SK-N-SH treated with all-trans-retinoic acid at 6 μM for 48 hours (cell line): ENCODE measurements at regions not wholly inside any gene's neighbourhood (a gene's known extent, or its start where the extent isn't known, plus 50 kb on each side); places are given as distances from the start of the nearest gene placed in this dataset.

Experiments used
- ATAC-seq: fragments of 200-7000 bp; cut with Tn5 transposase; 3 replicates; pipeline ENCODE4 v1.9.1; 2020; ENCODE audit warnings: mild to moderate bottlenecking, moderate library complexity
- ARNTL ChIP-seq: fragments of 450-650 bp; formaldehyde crosslinking; IDR thresholded peaks from 2 replicates; pipeline ENCODE4 v1.5.0; 2020; ENCODE audit warnings: low read depth, mild to moderate bottlenecking, moderate library complexity, borderline replicate concordance
- BACH2 ChIP-seq: fragments of 250-450 bp; sonication (Bioruptor Pico); IDR thresholded peaks from 2 replicates; pipeline ENCODE4 v1.9.0; 2021; ENCODE audit warnings: mild to moderate bottlenecking, borderline replicate concordance
- CSDC2 ChIP-seq: fragments of 250-450 bp; sonication (Bioruptor Pico); IDR thresholded peaks from 2 replicates; pipeline ENCODE4 v1.5.0; 2020; ENCODE audit warnings: mild to moderate bottlenecking, moderate library complexity
- ESRRG ChIP-seq: fragments of 250-450 bp; sonication (Bioruptor Pico); IDR thresholded peaks from 2 replicates; pipeline ENCODE4 v1.6.1; 2021; ENCODE audit warnings: mild to moderate bottlenecking
- GLIS3 ChIP-seq: fragments of 250-450 bp; sonication (Bioruptor Pico); IDR thresholded peaks from 2 replicates; pipeline ENCODE4 v1.5.0; 2020; ENCODE audit warnings: mild to moderate bottlenecking, moderate library complexity
- ISL1 ChIP-seq: fragments of 250-450 bp; sonication (Bioruptor Pico); IDR thresholded peaks from 2 replicates; pipeline ENCODE4 v2.1.2; 2022; ENCODE audit warnings: mild to moderate bottlenecking, moderate library complexity
- OSR1 ChIP-seq: fragments of 250-450 bp; sonication (Bioruptor Pico); IDR thresholded peaks from 2 replicates; pipeline ENCODE4 v1.8.0; 2022; ENCODE audit warnings: moderate library complexity, mild to moderate bottlenecking, inconsistent platforms
- PPARA ChIP-seq: fragments of 250-450 bp; sonication (Bioruptor Pico); IDR thresholded peaks from 2 replicates; pipeline ENCODE4 v1.5.0; 2020; ENCODE audit warnings: mild to moderate bottlenecking, borderline replicate concordance
- RARB ChIP-seq: fragments of 250-450 bp; sonication (Bioruptor Pico); IDR thresholded peaks from 2 replicates; pipeline ENCODE4 v1.8.0; 2021; ENCODE audit warnings: mild to moderate bottlenecking, moderate library complexity
- SNAI2 ChIP-seq: fragments of 250-450 bp; sonication (Bioruptor Pico); IDR thresholded peaks from 2 replicates; pipeline ENCODE4 v1.5.0; 2020; ENCODE audit warnings: mild to moderate bottlenecking, moderate library complexity
- TCF4 ChIP-seq: fragments of 250-450 bp; sonication (Bioruptor Pico); IDR thresholded peaks from 2 replicates; pipeline ENCODE4 v1.8.0; 2021; ENCODE audit warnings: mild to moderate bottlenecking, moderate library complexity, borderline replicate concordance
- TOX ChIP-seq: fragments of 250-450 bp; sonication (Bioruptor Pico); IDR thresholded peaks from 2 replicates; pipeline ENCODE4 v1.8.0; 2021; ENCODE audit warnings: mild to moderate bottlenecking, moderate library complexity, borderline replicate concordance
- ZC3H10 ChIP-seq: fragments of 250-450 bp; sonication (Bioruptor Pico); IDR thresholded peaks from 2 replicates; pipeline ENCODE4 v1.5.1; 2021; ENCODE audit warnings: mild to moderate bottlenecking, moderate library complexity
- ZFP3 ChIP-seq: fragments of 250-450 bp; sonication (Bioruptor Pico); IDR thresholded peaks from 2 replicates; pipeline ENCODE4 v1.5.0; 2020; ENCODE audit warnings: mild to moderate bottlenecking, moderate library complexity
- ZFP30 ChIP-seq: fragments of 450-650 bp; formaldehyde crosslinking; IDR thresholded peaks from 2 replicates; pipeline ENCODE4 v1.5.0; 2022; ENCODE audit warnings: mild to moderate bottlenecking, moderate library complexity
- ZNF565 ChIP-seq: fragments of 450-650 bp; formaldehyde crosslinking; conservative IDR thresholded peaks from 2 replicates; pipeline ENCODE4 v1.5.0; 2020; ENCODE audit warnings: low read depth, mild to moderate bottlenecking, moderate library complexity
- ZNF70 ChIP-seq: fragments of 450-650 bp; formaldehyde crosslinking; IDR thresholded peaks from 2 replicates; pipeline ENCODE4 v1.5.0; 2020; ENCODE audit warnings: mild to moderate bottlenecking, moderate library complexity
- ZNF8 ChIP-seq: fragments of 450-650 bp; formaldehyde crosslinking; IDR thresholded peaks from 2 replicates; pipeline ENCODE4 v1.5.0; 2020; ENCODE audit warnings: mild to moderate bottlenecking, moderate library complexity
- TF ChIP-seq, protein P1 (sequence below): fragments of 250-450 bp; sonication (Bioruptor Pico); IDR thresholded peaks from 2 replicates; pipeline ENCODE4 v1.5.1; 2021; ENCODE audit warnings: mild to moderate bottlenecking, moderate library complexity
- TF ChIP-seq, protein P2 (sequence below): fragments of 250-450 bp; sonication (Bioruptor Pico); IDR thresholded peaks from 2 replicates; pipeline ENCODE4 v1.5.1; 2020; ENCODE audit warnings: low read depth, mild to moderate bottlenecking, moderate library complexity
- TF ChIP-seq, protein P3 (sequence below): fragments of 250-450 bp; sonication (Bioruptor Pico); IDR thresholded peaks from 2 replicates; pipeline ENCODE4 v1.8.0; 2020; ENCODE audit warnings: mild to moderate bottlenecking, moderate library complexity, borderline replicate concordance
- TF ChIP-seq, protein P4 (sequence below): fragments of 250-450 bp; sonication (Bioruptor Pico); IDR thresholded peaks from 2 replicates; pipeline ENCODE4 v1.8.0; 2021; ENCODE audit warnings: low read depth, mild to moderate bottlenecking, moderate library complexity, borderline replicate concordance
- TF ChIP-seq, protein P5 (sequence below): fragments of 250-450 bp; sonication (Bioruptor Pico); IDR thresholded peaks from 2 replicates; pipeline ENCODE4 v1.5.0; 2020; ENCODE audit warnings: mild to moderate bottlenecking, moderate library complexity

DNA sequence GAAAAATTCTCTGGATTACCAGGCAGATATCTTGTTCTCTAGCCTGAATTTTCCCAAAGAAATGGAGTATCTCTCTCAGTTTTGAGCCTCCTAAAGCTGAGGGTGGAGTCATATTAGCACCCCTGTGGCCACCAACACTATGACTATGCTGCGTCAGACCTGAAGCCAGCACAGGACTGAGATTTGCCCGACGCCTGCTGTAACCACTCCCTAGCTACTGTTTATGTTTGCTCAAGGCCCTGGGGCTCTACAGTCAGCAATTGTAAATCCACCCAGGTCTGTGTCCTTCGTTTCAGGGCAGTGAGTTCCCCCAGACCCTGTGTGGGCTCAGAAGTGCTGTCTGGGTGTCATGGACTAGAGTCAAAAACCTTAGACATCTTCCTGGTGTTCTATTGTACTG, 61.4 kb downstream of the ZXDA start:
- ATAC-seq, result no peak
- TF ChIP-seq ZNF8 (CRISPR knock-in tag) (no peak), GLIS3 (CRISPR knock-in tag) (no peak), TOX (CRISPR knock-in tag) (no peak), BACH2 (CRISPR knock-in tag) (no peak), ZFP30 (CRISPR knock-in tag) (no peak), RARB (CRISPR knock-in tag) (no peak)
- TF ChIP-seq, all 23 proteins: peak for 0

DNA sequence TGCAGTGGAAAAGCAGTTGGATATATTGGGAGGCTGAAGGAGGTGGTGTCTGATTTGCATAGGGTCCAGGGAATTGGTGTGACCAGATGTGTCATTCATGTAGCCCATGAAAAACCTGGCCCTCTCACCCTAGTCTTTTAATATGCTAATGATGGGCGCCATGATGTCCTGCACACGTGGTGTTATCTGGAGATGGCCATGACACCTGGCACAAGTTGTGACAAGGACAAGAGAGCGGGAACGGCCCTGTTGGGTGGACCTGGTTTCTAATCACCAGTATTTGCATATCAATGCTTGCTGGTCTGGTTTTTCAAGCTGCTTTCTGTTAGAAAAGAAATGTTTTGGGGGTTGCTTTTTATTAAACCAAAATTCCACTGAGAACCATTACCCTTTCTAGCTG, 87.4 kb downstream of the ZXDA start:
- ATAC-seq, result no peak
- TF ChIP-seq ZFP30 (CRISPR knock-in tag) (no peak), ZNF70 (CRISPR knock-in tag) (no peak), RARB (CRISPR knock-in tag) (no peak), ESRRG (CRISPR knock-in tag) (no peak), CSDC2 (CRISPR knock-in tag) (no peak), TOX (CRISPR knock-in tag) (no peak), ZFP3 (CRISPR knock-in tag) (no peak), ZNF8 (CRISPR knock-in tag) (no peak)
- TF ChIP-seq, protein P1, sequence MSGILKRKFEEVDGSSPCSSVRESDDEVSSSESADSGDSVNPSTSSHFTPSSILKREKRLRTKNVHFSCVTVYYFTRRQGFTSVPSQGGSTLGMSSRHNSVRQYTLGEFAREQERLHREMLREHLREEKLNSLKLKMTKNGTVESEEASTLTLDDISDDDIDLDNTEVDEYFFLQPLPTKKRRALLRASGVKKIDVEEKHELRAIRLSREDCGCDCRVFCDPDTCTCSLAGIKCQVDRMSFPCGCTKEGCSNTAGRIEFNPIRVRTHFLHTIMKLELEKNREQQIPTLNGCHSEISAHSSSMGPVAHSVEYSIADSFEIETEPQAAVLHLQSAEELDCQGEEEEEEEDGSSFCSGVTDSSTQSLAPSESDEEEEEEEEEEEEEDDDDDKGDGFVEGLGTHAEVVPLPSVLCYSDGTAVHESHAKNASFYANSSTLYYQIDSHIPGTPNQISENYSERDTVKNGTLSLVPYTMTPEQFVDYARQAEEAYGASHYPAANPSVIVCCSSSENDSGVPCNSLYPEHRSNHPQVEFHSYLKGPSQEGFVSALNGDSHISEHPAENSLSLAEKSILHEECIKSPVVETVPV (CRISPR knock-in tag), result no peak
- TF ChIP-seq, protein P2, sequence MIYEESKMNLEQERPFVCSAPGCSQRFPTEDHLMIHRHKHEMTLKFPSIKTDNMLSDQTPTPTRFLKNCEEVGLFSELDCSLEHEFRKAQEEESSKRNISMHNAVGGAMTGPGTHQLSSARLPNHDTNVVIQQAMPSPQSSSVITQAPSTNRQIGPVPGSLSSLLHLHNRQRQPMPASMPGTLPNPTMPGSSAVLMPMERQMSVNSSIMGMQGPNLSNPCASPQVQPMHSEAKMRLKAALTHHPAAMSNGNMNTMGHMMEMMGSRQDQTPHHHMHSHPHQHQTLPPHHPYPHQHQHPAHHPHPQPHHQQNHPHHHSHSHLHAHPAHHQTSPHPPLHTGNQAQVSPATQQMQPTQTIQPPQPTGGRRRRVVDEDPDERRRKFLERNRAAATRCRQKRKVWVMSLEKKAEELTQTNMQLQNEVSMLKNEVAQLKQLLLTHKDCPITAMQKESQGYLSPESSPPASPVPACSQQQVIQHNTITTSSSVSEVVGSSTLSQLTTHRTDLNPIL (CRISPR knock-in tag), result no peak
- TF ChIP-seq, all 23 proteins: peak for 0

DNA sequence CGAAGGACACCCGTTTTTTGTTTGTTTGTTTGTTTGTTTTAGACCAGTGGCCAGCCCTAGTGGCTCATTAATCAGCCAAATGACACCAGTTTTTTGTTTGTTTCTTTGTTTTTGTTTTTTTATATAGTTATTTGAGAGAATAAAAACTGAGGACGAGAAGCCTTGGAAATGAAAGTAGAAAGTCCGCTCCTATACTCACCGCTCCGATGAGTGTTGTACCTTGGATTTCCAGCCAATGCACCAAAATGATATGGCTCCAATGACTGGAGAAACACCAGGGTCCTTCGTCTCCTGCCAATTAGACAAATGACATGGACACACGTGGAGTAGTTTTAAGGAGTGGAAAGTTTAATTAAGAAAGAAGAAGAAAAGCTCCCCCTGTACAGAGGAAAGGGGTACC, 87.9 kb downstream of the ZXDA start:
- peak; percentile 68 for ATAC-seq
- TF ChIP-seq ZNF565 (CRISPR knock-in tag) (no peak), ISL1 (CRISPR knock-in tag) (no peak), BACH2 (CRISPR knock-in tag) (no peak), ZFP3 (CRISPR knock-in tag) (no peak), ARNTL (CRISPR knock-in tag) (no peak), ZFP30 (CRISPR knock-in tag) (no peak), TCF4 (CRISPR knock-in tag) (no peak), PPARA (CRISPR knock-in tag) (no peak), SNAI2 (no peak), TOX (CRISPR knock-in tag) (no peak), CSDC2 (CRISPR knock-in tag) (no peak), ZNF70 (CRISPR knock-in tag) (no peak), ZNF8 (CRISPR knock-in tag) (no peak), ZC3H10 (CRISPR knock-in tag) (no peak), OSR1 (no peak)
- TF ChIP-seq, protein P3, sequence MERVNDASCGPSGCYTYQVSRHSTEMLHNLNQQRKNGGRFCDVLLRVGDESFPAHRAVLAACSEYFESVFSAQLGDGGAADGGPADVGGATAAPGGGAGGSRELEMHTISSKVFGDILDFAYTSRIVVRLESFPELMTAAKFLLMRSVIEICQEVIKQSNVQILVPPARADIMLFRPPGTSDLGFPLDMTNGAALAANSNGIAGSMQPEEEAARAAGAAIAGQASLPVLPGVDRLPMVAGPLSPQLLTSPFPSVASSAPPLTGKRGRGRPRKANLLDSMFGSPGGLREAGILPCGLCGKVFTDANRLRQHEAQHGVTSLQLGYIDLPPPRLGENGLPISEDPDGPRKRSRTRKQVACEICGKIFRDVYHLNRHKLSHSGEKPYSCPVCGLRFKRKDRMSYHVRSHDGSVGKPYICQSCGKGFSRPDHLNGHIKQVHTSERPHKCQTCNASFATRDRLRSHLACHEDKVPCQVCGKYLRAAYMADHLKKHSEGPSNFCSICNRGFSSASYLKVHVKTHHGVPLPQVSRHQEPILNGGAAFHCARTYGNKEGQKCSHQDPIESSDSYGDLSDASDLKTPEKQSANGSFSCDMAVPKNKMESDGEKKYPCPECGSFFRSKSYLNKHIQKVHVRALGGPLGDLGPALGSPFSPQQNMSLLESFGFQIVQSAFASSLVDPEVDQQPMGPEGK (CRISPR knock-in tag), result no peak
- TF ChIP-seq, protein P1 (CRISPR knock-in tag), result no peak
- TF ChIP-seq, protein P2 (CRISPR knock-in tag), result no peak
- TF ChIP-seq, protein P4, sequence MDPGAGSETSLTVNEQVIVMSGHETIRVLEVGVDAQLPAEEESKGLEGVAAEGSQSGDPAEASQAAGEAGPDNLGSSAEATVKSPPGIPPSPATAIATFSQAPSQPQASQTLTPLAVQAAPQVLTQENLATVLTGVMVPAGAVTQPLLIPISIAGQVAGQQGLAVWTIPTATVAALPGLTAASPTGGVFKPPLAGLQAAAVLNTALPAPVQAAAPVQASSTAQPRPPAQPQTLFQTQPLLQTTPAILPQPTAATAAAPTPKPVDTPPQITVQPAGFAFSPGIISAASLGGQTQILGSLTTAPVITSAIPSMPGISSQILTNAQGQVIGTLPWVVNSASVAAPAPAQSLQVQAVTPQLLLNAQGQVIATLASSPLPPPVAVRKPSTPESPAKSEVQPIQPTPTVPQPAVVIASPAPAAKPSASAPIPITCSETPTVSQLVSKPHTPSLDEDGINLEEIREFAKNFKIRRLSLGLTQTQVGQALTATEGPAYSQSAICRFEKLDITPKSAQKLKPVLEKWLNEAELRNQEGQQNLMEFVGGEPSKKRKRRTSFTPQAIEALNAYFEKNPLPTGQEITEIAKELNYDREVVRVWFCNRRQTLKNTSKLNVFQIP, result no peak
- TF ChIP-seq, protein P5, sequence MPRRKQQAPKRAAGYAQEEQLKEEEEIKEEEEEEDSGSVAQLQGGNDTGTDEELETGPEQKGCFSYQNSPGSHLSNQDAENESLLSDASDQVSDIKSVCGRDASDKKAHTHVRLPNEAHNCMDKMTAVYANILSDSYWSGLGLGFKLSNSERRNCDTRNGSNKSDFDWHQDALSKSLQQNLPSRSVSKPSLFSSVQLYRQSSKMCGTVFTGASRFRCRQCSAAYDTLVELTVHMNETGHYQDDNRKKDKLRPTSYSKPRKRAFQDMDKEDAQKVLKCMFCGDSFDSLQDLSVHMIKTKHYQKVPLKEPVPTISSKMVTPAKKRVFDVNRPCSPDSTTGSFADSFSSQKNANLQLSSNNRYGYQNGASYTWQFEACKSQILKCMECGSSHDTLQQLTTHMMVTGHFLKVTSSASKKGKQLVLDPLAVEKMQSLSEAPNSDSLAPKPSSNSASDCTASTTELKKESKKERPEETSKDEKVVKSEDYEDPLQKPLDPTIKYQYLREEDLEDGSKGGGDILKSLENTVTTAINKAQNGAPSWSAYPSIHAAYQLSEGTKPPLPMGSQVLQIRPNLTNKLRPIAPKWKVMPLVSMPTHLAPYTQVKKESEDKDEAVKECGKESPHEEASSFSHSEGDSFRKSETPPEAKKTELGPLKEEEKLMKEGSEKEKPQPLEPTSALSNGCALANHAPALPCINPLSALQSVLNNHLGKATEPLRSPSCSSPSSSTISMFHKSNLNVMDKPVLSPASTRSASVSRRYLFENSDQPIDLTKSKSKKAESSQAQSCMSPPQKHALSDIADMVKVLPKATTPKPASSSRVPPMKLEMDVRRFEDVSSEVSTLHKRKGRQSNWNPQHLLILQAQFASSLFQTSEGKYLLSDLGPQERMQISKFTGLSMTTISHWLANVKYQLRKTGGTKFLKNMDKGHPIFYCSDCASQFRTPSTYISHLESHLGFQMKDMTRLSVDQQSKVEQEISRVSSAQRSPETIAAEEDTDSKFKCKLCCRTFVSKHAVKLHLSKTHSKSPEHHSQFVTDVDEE (CRISPR knock-in tag), result no peak
